GM19372 (cell line): ENCODE measurements at regions not wholly inside any gene's neighbourhood (a gene's known extent, or its start where the extent isn't known, plus 50 kb on each side); places are given as distances from the start of the nearest gene placed in this dataset.
"Not testable (repeated sequence)": the region's sequence is repeated elsewhere in the genome, so short reads cannot be mapped to it uniquely, and the experiment has no call there.

ENCODE experiments used
- ATAC-seq: cut with Tn5 transposase; IDR thresholded peaks from one replicate; pipeline ENCODE4 v1.9.1; 2021; ENCODE audit warnings: mild to moderate bottlenecking, low read depth, moderate library complexity; ENCODE audit not compliant: unreplicated experiment

- ATAC-seq = not testable (repeated sequence)
These were observed 845.6 kb upstream of the ANO3 start for GRCh38 chr11:25486338-25486737.

- not testable (repeated sequence) for ATAC-seq
These were observed 843.8 kb upstream of the ANO3 start for GRCh38 chr11:25488176-25488575.

GRCh38 chr11:25501426-25501825 lies 830.5 kb upstream of the ANO3 start:
- ATAC-seq = not testable (repeated sequence)

- no peak for ATAC-seq
These were observed 816.4 kb upstream of the ANO3 start for GRCh38 chr11:25515576-25515975.

GRCh38 chr11:25520459-25520858 lies 811.5 kb upstream of the ANO3 start:
- no peak for ATAC-seq

- ATAC-seq = no peak
These were observed 804.1 kb upstream of the ANO3 start for GRCh38 chr11:25527841-25528240.

GRCh38 chr11:25529572-25529971 lies 802.4 kb upstream of the ANO3 start:
- ATAC-seq = no peak

GRCh38 chr11:25535467-25536272 lies 796.3 kb upstream of the ANO3 start:
- ATAC-seq = no peak

- no peak for ATAC-seq
These were observed 795.6 kb upstream of the ANO3 start for GRCh38 chr11:25536289-25536688.

GRCh38 chr11:25537393-25537792 lies 794.5 kb upstream of the ANO3 start:
- no peak for ATAC-seq

GRCh38 chr11:25547292-25547691 lies 784.6 kb upstream of the ANO3 start:
- no peak for ATAC-seq

GRCh38 chr11:25562417-25562816 lies 769.5 kb upstream of the ANO3 start:
- ATAC-seq = no peak

GRCh38 chr11:25565846-25566245 lies 766.1 kb upstream of the ANO3 start:
- ATAC-seq = no peak

GRCh38 chr11:25566298-25567200 lies 765.4 kb upstream of the ANO3 start:
- ATAC-seq = no peak

- no peak for ATAC-seq
These were observed 755.6 kb upstream of the ANO3 start for GRCh38 chr11:25576320-25576719.

- ATAC-seq = not testable (repeated sequence)
These were observed 752.4 kb upstream of the ANO3 start for GRCh38 chr11:25579554-25579953.

- ATAC-seq = no peak
These were observed 748.3 kb upstream of the ANO3 start for GRCh38 chr11:25583596-25583995.

GRCh38 chr11:25587496-25587895 lies 744.4 kb upstream of the ANO3 start:
- ATAC-seq = no peak

- ATAC-seq = no peak
These were observed 738.7 kb upstream of the ANO3 start for GRCh38 chr11:25593221-25593620.

- ATAC-seq = no peak
These were observed 735.2 kb upstream of the ANO3 start for GRCh38 chr11:25596701-25597100.

- no peak for ATAC-seq
These were observed 734.2 kb upstream of the ANO3 start for GRCh38 chr11:25597696-25598095.
